HG03025 (cell line): ENCODE measurements at regions not wholly inside any gene's neighbourhood (a gene's known extent, or its start where the extent isn't known, plus 50 kb on each side); places are given as distances from the start of the nearest gene placed in this dataset.
"Not testable (repeated sequence)": the region's sequence is repeated elsewhere in the genome, so short reads cannot be mapped to it uniquely, and the experiment has no call there.

Source experiments
- ATAC-seq: cut with Tn5 transposase; IDR thresholded peaks from one replicate; pipeline ENCODE4 v1.9.1; 2021; ENCODE audit warnings: mild to moderate bottlenecking, moderate library complexity; ENCODE audit not compliant: unreplicated experiment, low FRiP score

- ATAC-seq: no peak
Measured at GRCh38 chr13:22883956-22884355, 296.8 kb upstream of the SGCG start.

GRCh38 chr13:22886061-22886460 lies 294.7 kb upstream of the SGCG start:
- not testable (repeated sequence) for ATAC-seq

GRCh38 chr13:22889376-22889775 lies 291.4 kb upstream of the SGCG start:
- not testable (repeated sequence) for ATAC-seq

- ATAC-seq: no peak
Measured at GRCh38 chr13:22893204-22893603, 287.6 kb upstream of the SGCG start.

- no peak for ATAC-seq
Measured at GRCh38 chr13:22893777-22894176, 287.0 kb upstream of the SGCG start.

GRCh38 chr13:22897571-22898314 lies 283.0 kb upstream of the SGCG start:
- ATAC-seq: no peak

- ATAC-seq: not testable (repeated sequence)
Measured at GRCh38 chr13:22900416-22900951, 280.3 kb upstream of the SGCG start.

GRCh38 chr13:22903301-22903700 lies 277.5 kb upstream of the SGCG start:
- no peak for ATAC-seq

GRCh38 chr13:22903925-22904324 lies 276.9 kb upstream of the SGCG start:
- no peak for ATAC-seq

- peak; percentile 53 for ATAC-seq
Measured at GRCh38 chr13:22915442-22916082, 265.2 kb upstream of the SGCG start.

- ATAC-seq: not testable (repeated sequence)
Measured at GRCh38 chr13:22916276-22916675, 264.5 kb upstream of the SGCG start.

GRCh38 chr13:22925881-22926747 lies 254.7 kb upstream of the SGCG start:
- ATAC-seq: no peak

GRCh38 chr13:22926748-22927400 lies 253.9 kb upstream of the SGCG start:
- ATAC-seq: peak; percentile 53

- ATAC-seq: not testable (repeated sequence)
Measured at GRCh38 chr13:22927845-22928244, 252.9 kb upstream of the SGCG start.

- ATAC-seq: no peak
Measured at GRCh38 chr13:22929381-22930126, 251.2 kb upstream of the SGCG start.

- no peak for ATAC-seq
Measured at GRCh38 chr13:22931576-22931975, 249.2 kb upstream of the SGCG start.

- ATAC-seq: not testable (repeated sequence)
Measured at GRCh38 chr13:22932632-22933412, 248.0 kb upstream of the SGCG start.

GRCh38 chr13:22933571-22934181 lies 247.1 kb upstream of the SGCG start:
- no peak for ATAC-seq
